GM19395 (cell line): ENCODE measurements at regions not wholly inside any gene's neighbourhood (a gene's known extent, or its start where the extent isn't known, plus 50 kb on each side); places are given as distances from the start of the nearest gene placed in this dataset.
"Not testable (repeated sequence)": the region's sequence is repeated elsewhere in the genome, so short reads cannot be mapped to it uniquely, and the experiment has no call there.

ENCODE experiments used
- ATAC-seq: cut with Tn5 transposase; IDR thresholded peaks from one replicate; pipeline ENCODE4 v1.9.1; 2021; ENCODE audit warnings: mild to moderate bottlenecking, moderate library complexity; ENCODE audit not compliant: unreplicated experiment

DNA sequence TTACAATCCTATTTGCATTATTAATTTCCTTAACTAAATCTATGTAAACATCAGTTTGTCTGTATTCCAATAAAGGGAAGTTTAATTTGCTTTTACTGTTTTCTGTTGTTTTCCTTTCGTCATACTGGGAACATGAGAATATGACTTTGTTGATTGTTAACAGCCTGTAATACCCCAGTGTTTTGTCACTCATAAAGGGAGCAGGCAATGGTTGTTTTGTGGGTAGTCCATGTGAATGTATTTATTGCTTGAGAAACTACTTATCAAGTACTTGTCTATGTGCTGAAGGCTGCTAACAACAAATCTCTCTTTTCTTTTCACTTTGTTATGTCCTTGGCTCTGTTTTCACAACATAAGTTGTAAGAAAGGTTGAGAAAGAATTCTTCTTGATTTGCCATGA is 1070.2 kb upstream of the ACO1 start:
- no peak for ATAC-seq

DNA sequence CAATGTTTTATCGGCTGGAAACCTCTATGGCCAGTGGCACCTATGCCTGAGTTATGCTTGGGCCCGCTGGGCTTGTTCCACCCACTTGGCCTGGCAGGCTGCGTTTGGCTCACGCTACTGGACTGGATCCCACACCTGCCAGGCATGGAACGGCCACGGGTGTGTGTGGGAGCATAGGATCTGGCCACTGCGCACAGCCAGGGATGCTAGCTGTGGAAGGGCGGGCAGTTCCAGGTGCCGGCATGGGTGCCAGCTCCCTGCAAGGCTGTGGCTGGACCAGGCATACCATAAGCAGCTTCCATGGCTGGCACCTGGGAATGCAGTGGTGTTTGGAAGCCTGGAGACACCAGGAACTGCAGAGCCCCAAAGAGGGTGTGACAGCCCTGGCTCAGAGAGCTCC is 1063.9 kb upstream of the ACO1 start:
- ATAC-seq: no peak

DNA sequence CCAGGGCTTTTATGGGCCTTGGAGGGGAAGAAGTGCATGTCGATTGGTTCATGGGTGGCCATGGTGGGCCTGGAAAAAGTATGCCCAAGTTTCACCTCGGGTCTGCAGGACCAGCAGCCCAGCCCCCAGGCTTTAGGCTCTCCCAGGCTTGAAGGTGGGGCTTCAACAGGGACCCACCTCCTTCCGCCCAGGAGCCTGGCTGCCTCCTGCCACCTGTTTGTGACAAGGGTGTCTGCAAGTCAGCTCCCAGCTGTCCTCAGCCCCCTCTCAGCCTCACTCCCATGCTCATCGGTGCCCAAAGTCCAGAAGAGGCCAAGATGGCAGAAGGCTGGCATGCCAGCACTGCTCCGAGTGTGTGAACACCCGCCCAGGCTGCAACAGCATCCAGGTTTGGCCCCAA is 1063.2 kb upstream of the ACO1 start:
- ATAC-seq: no peak

DNA sequence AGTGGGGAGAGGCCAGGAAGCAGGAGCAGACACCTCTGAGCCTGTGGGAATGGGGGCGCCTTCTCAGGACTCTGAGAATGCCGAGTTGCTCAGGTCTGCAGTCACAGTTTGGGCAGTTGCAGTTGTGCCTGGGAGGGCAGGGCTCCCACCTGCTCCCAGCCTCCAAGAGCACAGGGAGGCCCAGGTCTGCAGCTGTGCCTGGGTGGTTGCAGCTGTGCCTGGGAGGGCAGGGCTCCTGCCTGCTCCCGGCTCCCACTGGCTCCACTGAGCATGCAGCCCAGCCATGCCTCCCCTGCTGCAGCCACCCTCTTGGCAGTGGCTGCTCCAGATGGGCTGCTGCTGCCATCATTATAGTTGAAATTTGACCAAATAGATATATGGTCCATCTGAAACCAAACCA is 1062.8 kb upstream of the ACO1 start:
- ATAC-seq: no peak

DNA sequence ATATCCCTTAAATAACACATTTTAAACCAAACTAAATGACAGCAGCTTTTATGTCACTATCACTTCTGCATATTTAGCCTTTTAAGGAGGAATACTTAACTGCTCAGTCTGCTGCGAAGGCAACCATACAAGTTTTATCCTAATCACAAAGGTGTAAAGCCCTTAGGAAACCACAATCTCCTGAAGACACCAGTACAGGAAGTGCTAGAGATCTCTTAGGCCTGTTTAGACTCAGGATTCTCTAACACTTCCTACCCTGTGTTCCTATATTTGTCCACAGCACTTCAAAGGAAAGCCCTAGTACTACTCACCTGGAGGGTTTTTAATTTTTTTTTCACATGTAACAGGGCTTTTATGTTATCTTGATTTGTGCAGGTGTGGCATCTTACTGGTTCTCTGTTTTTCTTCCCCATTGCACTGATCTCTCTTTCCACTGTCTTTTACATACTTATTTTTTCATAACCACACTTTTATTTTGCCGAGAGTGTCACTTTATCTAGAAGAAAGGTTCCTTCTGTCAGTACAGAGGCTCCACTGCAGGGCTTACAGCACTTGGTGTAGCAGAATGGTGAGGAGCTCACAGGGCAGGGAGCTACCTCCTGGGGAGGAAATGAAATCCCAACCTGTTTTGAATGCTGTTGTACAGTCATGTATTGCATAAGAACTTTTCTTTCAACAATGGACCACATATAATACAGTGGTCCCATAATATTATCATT is 1060.6 kb upstream of the ACO1 start:
- no peak for ATAC-seq

DNA sequence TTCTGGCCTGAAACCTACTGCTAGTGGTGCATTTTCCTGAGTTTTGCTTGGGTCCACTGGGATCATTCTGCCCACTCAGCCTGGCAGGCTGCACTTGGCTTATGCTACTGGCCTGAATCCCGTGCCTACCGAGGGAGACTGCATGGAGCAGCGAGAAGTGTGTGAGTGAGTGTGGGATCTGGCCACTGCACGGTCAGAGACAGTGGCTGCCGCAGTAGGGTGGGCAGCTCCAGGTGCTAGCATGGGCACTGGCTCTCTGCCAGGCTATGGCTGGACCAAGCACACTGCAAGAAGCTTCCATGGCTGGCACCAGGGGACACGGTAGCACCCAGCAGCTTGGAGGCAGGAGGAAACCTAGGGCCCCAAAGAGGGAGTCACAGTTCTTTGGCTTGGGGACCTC is 1058.7 kb upstream of the ACO1 start:
- no peak for ATAC-seq

GRCh38 chr9:31326883-31327282 is 1057.6 kb upstream of the ACO1 start:
- not testable (repeated sequence) for ATAC-seq

DNA sequence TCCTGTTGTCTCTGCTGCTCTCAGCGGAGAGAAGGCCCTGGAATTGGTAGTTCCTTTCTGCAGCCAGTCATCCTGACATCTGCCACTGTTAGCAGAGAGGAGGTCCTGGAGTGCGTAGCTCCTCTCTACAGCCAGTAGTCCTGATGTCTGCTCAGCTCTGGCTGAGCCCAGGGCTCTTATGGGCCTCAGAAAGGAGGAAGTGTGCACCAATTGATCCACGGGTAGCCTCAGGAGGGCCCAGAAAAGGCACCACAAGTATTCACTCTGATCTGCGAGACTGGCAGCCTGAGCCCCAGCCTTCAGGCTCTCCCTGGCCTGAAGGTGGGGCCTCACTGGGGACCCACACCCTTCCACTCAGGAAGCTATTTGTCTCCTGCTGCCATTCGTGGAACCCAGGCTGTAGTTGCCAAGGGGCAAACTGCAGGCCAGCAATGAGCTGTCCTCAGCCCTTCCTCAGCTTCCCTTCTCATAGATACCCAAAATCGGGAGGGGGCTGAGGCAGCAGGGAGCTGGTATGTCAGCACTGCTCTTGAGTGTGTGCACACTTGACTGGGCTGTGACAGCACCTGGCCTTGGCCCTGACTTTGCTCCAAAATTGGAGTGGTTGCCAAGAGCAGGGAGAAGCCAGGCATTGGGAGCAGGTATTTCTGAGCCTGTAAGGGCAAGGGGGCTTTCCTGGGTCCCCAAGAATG is 1049.5 kb upstream of the ACO1 start:
- no peak for ATAC-seq

GRCh38 chr9:31335529-31336234 is 1048.8 kb upstream of the ACO1 start:
- ATAC-seq: no peak

DNA sequence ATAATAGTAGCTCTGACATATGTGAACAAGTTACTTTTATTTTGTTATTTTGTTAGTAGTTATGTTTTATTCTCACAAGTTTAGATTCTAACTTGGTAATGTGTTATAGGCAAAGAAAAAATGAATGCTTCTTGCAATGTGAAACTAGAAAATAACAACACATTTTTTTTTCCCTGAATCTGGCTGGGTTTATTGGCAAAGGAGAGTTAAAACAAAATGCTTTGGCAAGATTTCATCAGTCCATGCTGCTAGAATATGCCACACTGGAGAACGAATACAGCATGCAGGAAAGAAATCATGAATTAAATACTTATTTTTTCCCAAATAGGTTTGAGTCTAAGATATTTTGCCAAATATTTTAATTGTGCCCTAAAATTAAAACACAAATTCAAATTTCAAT is 1048.1 kb upstream of the ACO1 start:
- ATAC-seq: no peak

GRCh38 chr9:31336841-31337240 is 1047.6 kb upstream of the ACO1 start:
- no peak for ATAC-seq

DNA sequence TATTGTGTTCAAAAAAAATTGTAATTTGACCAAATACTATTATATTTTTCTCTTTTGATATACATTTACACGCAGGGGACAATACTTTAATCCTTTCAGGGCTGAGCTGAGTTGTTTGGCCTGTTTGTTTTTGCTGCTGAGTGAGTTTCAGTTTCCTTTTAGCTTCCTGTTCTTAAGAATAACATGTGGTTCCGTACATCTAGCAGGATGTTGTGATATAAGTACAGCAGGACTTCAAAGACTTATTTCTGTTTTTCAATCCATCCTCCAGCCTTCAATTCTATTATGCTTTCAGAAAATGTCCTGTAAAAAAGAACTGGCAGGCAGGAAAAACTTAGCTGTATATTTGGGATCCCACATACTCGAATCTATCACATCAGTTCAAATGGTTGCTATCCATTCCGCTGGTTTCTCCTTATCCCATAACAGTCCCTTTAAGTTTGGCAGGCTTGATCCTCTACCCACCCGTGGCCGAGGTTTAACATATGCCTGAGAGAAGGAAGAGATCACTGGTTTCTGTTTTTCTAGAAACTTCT is 1037.3 kb upstream of the ACO1 start:
- peak; percentile 100 for ATAC-seq

- no peak for ATAC-seq
Observed at GRCh38 chr9:31355159-31355882, 1029.1 kb upstream of the ACO1 start.

GRCh38 chr9:31355965-31356364 is 1028.5 kb upstream of the ACO1 start:
- no peak for ATAC-seq

- ATAC-seq: no peak
Observed at GRCh38 chr9:31359071-31359470, 1025.4 kb upstream of the ACO1 start.

DNA sequence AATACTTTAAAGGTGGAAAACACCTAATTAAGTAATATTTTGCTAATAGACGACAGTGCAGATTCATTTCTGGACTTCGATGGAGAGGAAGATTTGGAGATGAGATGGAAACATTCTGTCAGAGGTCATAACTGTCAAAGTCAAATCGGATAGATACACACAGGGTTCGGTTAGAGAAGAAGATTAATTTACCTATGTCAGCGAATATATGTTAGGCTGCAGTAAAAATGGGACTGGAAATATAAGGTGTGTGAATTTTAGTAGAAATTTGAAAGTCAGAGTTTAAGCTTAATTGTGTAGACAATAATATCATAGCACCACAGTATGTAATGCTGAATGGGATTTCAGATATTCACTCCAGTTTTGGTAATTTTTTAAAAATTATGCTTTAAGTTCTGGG is 1020.3 kb upstream of the ACO1 start:
- no peak for ATAC-seq

- ATAC-seq: no peak
Observed at GRCh38 chr9:31372799-31373587, 1011.5 kb upstream of the ACO1 start.

DNA sequence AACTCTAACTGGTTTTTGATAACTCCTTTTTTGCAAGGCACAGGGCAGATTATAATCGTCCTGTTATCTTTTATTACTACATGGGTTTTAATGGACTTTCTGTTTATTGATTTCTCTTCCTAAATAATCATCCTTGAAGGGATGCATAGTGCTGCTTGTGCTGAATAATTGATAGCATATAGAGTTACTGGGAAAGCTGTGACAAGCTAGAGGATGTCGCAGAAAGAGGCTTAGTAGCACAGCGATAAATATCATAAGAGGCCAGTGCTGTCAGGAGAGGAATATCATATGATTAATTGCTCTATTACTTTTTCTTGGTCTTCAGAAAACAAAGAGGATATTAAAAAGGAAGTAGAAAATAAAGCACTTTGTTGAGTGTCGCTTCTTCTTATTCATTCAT is 1007.1 kb upstream of the ACO1 start:
- no peak for ATAC-seq

DNA sequence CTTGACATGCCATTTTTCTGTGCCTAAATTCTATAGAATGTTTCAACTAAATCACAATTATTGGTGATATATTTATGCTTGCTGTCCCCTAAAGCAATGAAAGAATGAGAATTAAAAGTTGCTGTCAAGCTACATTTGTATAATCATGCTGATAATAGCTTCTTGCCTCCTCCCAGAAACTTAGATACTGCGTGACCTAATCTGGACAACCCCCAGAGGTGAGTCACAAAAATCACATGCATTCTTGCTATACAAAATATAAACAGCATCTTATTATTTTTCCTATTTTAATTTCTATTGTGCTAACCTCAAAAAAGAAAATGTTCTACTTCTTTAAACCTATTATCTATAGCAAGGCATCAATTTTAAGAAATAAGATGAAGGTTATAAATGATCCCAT is 995.8 kb upstream of the ACO1 start:
- ATAC-seq: no peak

GRCh38 chr9:31389075-31389474 is 995.4 kb upstream of the ACO1 start:
- ATAC-seq: no peak
